ENCODE measurements at regions not wholly inside any gene's neighbourhood (a gene's known extent, or its start where the extent isn't known, plus 50 kb on each side); places are given as distances from the start of the nearest gene placed in this dataset.

DNA sequence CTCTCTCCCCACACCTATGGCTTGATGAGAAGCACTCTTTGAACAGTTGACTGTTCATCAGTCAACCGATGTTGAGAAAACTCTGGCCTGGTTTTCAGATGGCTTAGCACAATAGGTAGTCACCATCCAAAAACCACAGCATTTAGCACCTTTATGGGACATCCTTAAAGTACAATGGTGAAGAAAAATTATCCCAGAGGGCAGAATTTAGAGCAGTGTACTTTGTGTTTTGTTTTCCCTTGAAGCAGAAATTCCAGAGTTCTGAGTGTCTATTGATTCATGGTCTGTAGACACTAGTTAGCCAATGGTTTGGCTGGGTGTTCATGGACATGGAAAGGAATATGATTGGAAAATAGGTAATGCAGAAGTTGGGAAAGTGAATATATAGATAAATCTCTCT lies 487.0 kb downstream of the PDHA2 start:
- no peak overlapping the region for H3K4me2 ChIP-seq (ENCODE audit: low read length)
- POLR2A ChIA-PET = no interaction called here
- H3K4me3 ChIP-seq (replicated peaks in 1 of 2; ENCODE audit: low read depth in 1 of 2, low read length in 2 of 2) = no peak overlapping the region
- H3K4me1 ChIP-seq (ENCODE audit: control insufficient read depth in 1 of 2, insufficient read depth in 2 of 2, low read length in 2 of 2) = no peaks in the 10 kb centered on the region
- RAD21 ChIA-PET (ENCODE audit: low non-redundant PET in 1 of 2, low total read pairs in 2 of 2, uncharacterized antibody in 2 of 2, unreplicated experiment in 2 of 2) = no interaction called here
- no peaks in the 10 kb centered on the region for H3K27me3 ChIP-seq (ENCODE audit: insufficient read depth, low read length)
- H3K9me2 ChIP-seq (ENCODE audit: insufficient read depth) = no peaks in the 10 kb centered on the region
- no peaks in the 10 kb centered on the region for H4K20me1 ChIP-seq (ENCODE audit: insufficient read depth)
- no TSS peak for BruUV-seq (replicated peaks)
- no peak overlapping the region for H3K27ac ChIP-seq (ENCODE audit: low read depth, low read length)
- H2AFZ ChIP-seq (ENCODE audit: low read depth, low read length, poor library complexity, severe bottlenecking) = no peak overlapping the region
- no peak overlapping the region for H3K9ac ChIP-seq (ENCODE audit: low read length)
- H3K36me3 ChIP-seq (ENCODE audit: control insufficient read depth in 1 of 2, insufficient read depth in 2 of 2, low read length in 2 of 2) = no peaks in the 10 kb centered on the region
- H3K79me2 ChIP-seq (ENCODE audit: insufficient read depth, low read length) = no peaks in the 10 kb centered on the region
- ATAC-seq (no peak), DNase-seq (ENCODE audit: low read depth, low spot score) (no peak)
- intact Hi-C loops (cut with micrococcal nuclease) = no loop called here
- TF ChIP-seq RAD21 (IDR thresholded peaks at IDR 0.05; ENCODE audit: low read depth) = no peak
- no peak for TF ChIP-seq CBX3 (IDR thresholded peaks at IDR 0.05; ENCODE audit: low read depth)
- TF ChIP-seq, protein P1, sequence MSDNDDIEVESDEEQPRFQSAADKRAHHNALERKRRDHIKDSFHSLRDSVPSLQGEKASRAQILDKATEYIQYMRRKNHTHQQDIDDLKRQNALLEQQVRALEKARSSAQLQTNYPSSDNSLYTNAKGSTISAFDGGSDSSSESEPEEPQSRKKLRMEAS (IDR thresholded peaks at IDR 0.05) = no peak
- no peak for TF ChIP-seq REST (IDR thresholded peaks at IDR 0.05; ENCODE audit: low read depth)
- TF ChIP-seq EGR1 (IDR thresholded peaks at IDR 0.05; ENCODE audit: low read depth) = no peak
- no peak for TF ChIP-seq ELF1 (IDR thresholded peaks at IDR 0.05; ENCODE audit: borderline replicate concordance, low read depth)
- TF ChIP-seq, protein P2, sequence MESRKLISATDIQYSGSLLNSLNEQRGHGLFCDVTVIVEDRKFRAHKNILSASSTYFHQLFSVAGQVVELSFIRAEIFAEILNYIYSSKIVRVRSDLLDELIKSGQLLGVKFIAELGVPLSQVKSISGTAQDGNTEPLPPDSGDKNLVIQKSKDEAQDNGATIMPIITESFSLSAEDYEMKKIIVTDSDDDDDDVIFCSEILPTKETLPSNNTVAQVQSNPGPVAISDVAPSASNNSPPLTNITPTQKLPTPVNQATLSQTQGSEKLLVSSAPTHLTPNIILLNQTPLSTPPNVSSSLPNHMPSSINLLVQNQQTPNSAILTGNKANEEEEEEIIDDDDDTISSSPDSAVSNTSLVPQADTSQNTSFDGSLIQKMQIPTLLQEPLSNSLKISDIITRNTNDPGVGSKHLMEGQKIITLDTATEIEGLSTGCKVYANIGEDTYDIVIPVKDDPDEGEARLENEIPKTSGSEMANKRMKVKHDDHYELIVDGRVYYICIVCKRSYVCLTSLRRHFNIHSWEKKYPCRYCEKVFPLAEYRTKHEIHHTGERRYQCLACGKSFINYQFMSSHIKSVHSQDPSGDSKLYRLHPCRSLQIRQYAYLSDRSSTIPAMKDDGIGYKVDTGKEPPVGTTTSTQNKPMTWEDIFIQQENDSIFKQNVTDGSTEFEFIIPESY (IDR thresholded peaks at IDR 0.05; ENCODE audit: extremely low read depth, insufficient replicate concordance, low read length) = no peak
- TF ChIP-seq FOSL1 (IDR thresholded peaks at IDR 0.05; ENCODE audit: low read depth) = no peak
- TF ChIP-seq TCF7L2 (IDR thresholded peaks at IDR 0.05; ENCODE audit: borderline replicate concordance, extremely low read depth, insufficient read depth, insufficient read length) = no peak
- TF ChIP-seq ZNF274 (IDR thresholded peaks at IDR 0.05; ENCODE audit: low read depth, low read length) = no peak
- no peaks in the 10 kb centered on the region for H3K9me3 ChIP-seq (ENCODE audit: control insufficient read depth in 1 of 2, insufficient read depth in 1 of 2, low read depth in 1 of 2, low read length in 2 of 2)
- CTCF ChIA-PET = no interaction called here
